ENCODE measurements at regions not wholly inside any gene's neighbourhood (a gene's known extent, or its start where the extent isn't known, plus 50 kb on each side); places are given as distances from the start of the nearest gene placed in this dataset.

DNA sequence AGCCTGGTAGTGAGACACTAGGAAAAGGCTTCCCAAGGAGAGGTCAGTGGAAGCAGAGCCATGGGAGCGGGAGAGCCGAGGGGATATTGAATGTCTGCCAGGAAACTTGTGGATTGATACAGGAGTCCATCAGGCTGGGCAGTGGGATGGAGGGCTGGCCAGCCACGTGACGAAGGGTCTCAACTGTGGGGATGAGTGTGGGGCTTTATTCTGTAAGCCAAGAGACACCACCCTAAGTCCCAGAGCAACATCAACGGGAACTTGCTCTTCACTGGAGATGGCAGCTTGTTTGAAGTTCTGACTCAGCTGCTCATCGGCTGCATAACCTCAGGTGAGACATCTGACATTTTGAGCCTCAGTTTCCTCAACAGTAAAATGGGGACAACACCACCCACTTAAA is 197.8 kb downstream of the VRK1 start:
- intact Hi-C loops (cut with micrococcal nuclease; ENCODE audit: unreplicated experiment) = no loop called here
- CTCF ChIA-PET = no interaction called here
- Mint-ChIP-seq H3K4me3 (ENCODE audit: unreplicated experiment) (no peak overlapping the region), H3K36me3 (ENCODE audit: insufficient read depth, unreplicated experiment) (peaks cover 2% of the 10 kb centered on the region), H3K9me3 (ENCODE audit: unreplicated experiment) (no peaks in the 10 kb centered on the region), H3K4me1 (ENCODE audit: low read depth, unreplicated experiment) (no peaks in the 10 kb centered on the region), H3K27ac (ENCODE audit: unreplicated experiment) (no peak overlapping the region), H3K27me3 (ENCODE audit: insufficient read depth, unreplicated experiment) (peaks cover 15% of the 10 kb centered on the region)
- no TSS peak for BruUV-seq (replicated peaks)
- H3K27me3 ChIP-seq (replicated peaks; ENCODE audit: control insufficient read depth, insufficient read depth, low read length) = no peaks in the 10 kb centered on the region
- no peak for TF ChIP-seq CTCF (IDR thresholded peaks at IDR 0.05; ENCODE audit: insufficient read depth in 1 of 2, low read depth in 1 of 2, low read length in 1 of 2, severe bottlenecking in 1 of 2, unreplicated experiment in 1 of 2)
- no peaks in the 10 kb centered on the region for H3K9me3 ChIP-seq
- H3K36me3 ChIP-seq (ENCODE audit: control insufficient read depth, insufficient read depth, low read length) = no peaks in the 10 kb centered on the region
- POLR2A ChIA-PET = no interaction called here
- H3K4me3 ChIP-seq (ENCODE audit: low read depth, low read length) = no peak overlapping the region
- no peaks in the 10 kb centered on the region for H3K4me1 ChIP-seq
- DNase-seq = no peak

DNA sequence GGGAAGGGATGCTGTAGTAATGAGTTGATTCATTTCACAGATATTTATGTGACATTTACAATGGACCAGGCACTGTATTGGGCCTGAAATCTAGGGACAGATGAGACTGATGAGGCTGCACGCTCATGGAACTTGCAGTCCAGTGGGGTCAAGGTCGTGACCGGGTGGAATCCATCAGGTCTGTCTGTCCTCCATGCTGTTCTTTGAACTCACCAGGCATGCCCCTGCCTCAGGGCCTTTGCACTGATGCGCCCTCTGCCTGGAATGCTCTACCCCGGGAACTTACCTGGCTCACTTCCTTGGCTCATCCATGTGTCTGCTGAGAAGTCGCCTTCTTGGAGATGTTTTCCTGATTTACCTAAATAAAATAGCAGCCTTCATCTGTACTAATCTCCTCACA is 200.1 kb downstream of the VRK1 start:
- no peak for TF ChIP-seq CTCF (IDR thresholded peaks at IDR 0.05; ENCODE audit: insufficient read depth in 1 of 2, low read depth in 1 of 2, low read length in 1 of 2, severe bottlenecking in 1 of 2, unreplicated experiment in 1 of 2)
- no peaks in the 10 kb centered on the region for H3K4me1 ChIP-seq
- intact Hi-C loops (cut with micrococcal nuclease; ENCODE audit: unreplicated experiment) = no loop called here
- no TSS peak for BruUV-seq (replicated peaks)
- Mint-ChIP-seq H3K9me3 (ENCODE audit: unreplicated experiment) (peaks cover 2% of the 10 kb centered on the region), H3K27me3 (ENCODE audit: insufficient read depth, unreplicated experiment) (peaks cover 15% of the 10 kb centered on the region), H3K36me3 (ENCODE audit: insufficient read depth, unreplicated experiment) (no peaks in the 10 kb centered on the region), H3K27ac (ENCODE audit: unreplicated experiment) (no peak overlapping the region), H3K4me3 (ENCODE audit: unreplicated experiment) (no peak overlapping the region), H3K4me1 (ENCODE audit: low read depth, unreplicated experiment) (no peaks in the 10 kb centered on the region)
- H3K4me3 ChIP-seq (ENCODE audit: low read depth, low read length) = no peak overlapping the region
- ChIA-PET CTCF (no interaction called here), POLR2A (no interaction called here)
- no peak for DNase-seq
- no peaks in the 10 kb centered on the region for H3K9me3 ChIP-seq
- no peaks in the 10 kb centered on the region for H3K27me3 ChIP-seq (replicated peaks; ENCODE audit: control insufficient read depth, insufficient read depth, low read length)
- H3K36me3 ChIP-seq (ENCODE audit: control insufficient read depth, insufficient read depth, low read length) = no peaks in the 10 kb centered on the region

DNA sequence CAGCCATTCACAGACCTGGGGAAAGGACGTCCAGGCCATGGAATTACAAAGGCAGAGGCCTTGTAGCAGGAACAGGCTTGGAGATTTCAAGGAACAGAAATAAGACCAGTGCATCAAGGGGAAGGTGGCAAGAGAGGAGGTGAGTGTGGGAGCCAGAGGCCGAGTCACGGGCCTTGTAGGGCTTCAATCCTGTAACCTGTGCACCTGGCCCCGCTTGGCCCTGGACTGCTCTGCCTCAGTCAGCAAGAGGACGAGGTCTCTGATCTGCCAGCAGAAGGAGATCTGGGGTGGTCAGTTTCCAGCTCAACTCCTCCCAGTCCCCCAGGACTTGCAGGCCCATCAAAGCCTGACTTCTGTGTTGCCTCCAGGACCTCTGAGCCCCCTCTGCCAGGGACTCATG is 200.8 kb downstream of the VRK1 start:
- intact Hi-C loops (cut with micrococcal nuclease; ENCODE audit: unreplicated experiment) = no loop called here
- Histone ChIP-seq H3K4me3 (ENCODE audit: low read depth, low read length) (no peak overlapping the region), H3K4me1 (no peaks in the 10 kb centered on the region), H3K27me3 (replicated peaks; ENCODE audit: control insufficient read depth, insufficient read depth, low read length) (no peaks in the 10 kb centered on the region), H3K36me3 (ENCODE audit: control insufficient read depth, insufficient read depth, low read length) (no peaks in the 10 kb centered on the region), H3K9me3 (no peaks in the 10 kb centered on the region)
- Mint-ChIP-seq H3K4me1 (ENCODE audit: low read depth, unreplicated experiment) (no peaks in the 10 kb centered on the region), H3K36me3 (ENCODE audit: insufficient read depth, unreplicated experiment) (no peaks in the 10 kb centered on the region), H3K9me3 (ENCODE audit: unreplicated experiment) (peaks cover 10% of the 10 kb centered on the region), H3K27ac (ENCODE audit: unreplicated experiment) (no peak overlapping the region), H3K27me3 (ENCODE audit: insufficient read depth, unreplicated experiment) (peaks cover 19% of the 10 kb centered on the region), H3K4me3 (ENCODE audit: unreplicated experiment) (no peak overlapping the region)
- POLR2A ChIA-PET = no interaction called here
- no peak for TF ChIP-seq CTCF (IDR thresholded peaks at IDR 0.05; ENCODE audit: insufficient read depth in 1 of 2, low read depth in 1 of 2, low read length in 1 of 2, severe bottlenecking in 1 of 2, unreplicated experiment in 1 of 2)
- no TSS peak for BruUV-seq (replicated peaks)
- CTCF ChIA-PET = no interaction called here
- no peak for DNase-seq

All from Caco-2 (cell line).